NCI-H1436 treated with DMSO at 0.1 percent for 48 hours (cell line): ENCODE measurements at regions not wholly inside any gene's neighbourhood (a gene's known extent, or its start where the extent isn't known, plus 50 kb on each side); places are given as distances from the start of the nearest gene placed in this dataset.

ENCODE experiments used
- DNase-seq: peaks from one replicate; lab custom pipeline; 2025; lab: John Stamatoyannopoulos, UW

- no peak for DNase-seq
Observed at GRCh38 chr20:17017232-17017631, 209.6 kb upstream of the PCSK2 start.

DNA sequence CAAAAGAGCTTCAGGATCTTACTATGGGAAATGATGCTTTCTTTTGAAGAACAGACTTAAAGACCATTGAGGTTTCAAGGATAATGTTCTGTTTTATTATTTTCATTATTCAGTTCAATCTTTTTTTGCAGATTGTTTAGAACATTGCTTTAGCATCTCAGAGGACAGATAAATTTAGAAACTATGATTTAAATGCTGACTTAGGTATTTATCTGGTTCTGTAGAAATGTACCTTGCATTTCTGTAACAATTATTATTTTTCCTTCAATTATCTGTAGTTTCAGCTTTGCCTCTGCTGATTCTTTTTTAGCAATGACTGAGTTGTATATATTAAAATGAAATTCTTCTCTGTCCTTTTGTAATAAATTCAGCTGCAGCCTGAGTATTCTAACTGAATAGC, 205.4 kb upstream of the PCSK2 start:
- DNase-seq: no peak

GRCh38 chr20:17023036-17023435, 203.8 kb upstream of the PCSK2 start:
- no peak for DNase-seq

DNA sequence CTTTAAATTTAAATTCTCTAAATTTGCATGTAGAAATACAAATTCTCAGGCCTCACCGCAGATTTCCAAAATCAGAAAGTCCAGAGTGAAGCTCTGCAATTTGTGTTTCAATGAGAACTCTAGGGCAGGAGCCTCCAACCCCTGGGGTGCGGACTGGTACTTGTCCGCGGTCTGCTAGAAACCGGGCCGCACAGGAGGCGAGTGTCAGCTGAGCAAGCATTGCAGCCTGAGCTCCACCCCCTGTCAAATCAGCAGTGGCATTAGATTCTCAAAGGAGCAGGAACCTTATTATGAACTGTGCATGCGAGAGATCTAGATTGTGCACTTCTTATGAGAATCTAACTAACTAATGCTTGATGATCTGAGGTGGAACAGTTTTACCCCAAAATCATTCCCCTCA, 203.0 kb upstream of the PCSK2 start:
- no peak for DNase-seq

DNA sequence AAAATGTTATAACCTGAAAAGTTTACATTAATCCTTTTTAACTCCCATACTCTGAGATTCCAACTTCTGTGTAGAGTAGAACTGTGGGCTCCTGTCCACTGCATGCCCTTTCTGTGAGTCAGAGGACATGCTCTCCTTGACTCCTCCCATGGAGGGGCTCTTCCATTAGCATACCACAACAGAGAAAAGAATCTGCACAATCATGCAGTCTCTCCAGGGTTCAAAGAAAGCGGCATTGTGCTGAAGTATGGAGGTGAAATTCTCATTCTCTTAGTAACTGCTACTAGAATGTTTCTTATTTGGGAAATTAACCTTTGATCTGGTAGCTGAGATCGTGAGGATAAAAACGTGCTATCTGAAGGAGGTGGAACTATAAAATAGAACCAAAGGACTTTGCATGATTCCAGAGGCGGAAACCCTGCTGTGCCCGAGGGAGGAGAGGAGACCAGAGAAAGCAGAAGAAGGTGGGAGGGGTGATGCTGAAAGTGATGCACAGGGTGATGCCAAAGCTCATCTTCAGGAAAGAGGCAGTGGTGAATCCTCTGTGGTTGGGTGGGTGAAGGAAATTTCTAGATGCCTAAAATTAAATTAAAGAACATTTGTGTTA, 202.2 kb upstream of the PCSK2 start:
- DNase-seq: no peak

- no peak for DNase-seq
Observed at GRCh38 chr20:17026346-17026745, 200.5 kb upstream of the PCSK2 start.

GRCh38 chr20:17029698-17030097, 197.1 kb upstream of the PCSK2 start:
- no peak for DNase-seq

- DNase-seq: no peak
Observed at GRCh38 chr20:17036541-17036940, 190.3 kb upstream of the PCSK2 start.

- DNase-seq: no peak
Observed at GRCh38 chr20:17042122-17042521, 184.7 kb upstream of the PCSK2 start.

- DNase-seq: no peak
Observed at GRCh38 chr20:17043323-17043722, 183.5 kb upstream of the PCSK2 start.

DNA sequence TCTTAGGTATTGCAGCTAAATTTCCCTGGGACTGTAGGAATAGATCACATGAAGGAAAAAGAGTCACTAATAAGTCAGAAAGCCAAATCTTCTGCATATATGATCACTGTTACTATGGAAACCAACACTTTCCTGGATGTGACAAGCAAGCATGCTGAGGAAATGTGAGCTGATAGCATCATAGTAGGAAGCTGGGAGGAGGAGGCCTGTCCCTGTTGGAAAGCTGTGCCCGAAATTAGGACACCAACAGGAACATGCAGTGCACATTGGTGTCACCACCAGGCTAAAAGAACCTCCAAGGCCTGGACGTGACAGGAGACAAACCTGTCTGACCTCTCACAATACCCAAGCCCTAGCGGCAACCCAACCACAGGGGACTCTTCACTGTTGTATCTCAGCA, 181.9 kb upstream of the PCSK2 start:
- DNase-seq: no peak

GRCh38 chr20:17059465-17059864, 167.4 kb upstream of the PCSK2 start:
- no peak for DNase-seq

- no peak for DNase-seq
Observed at GRCh38 chr20:17061715-17062114, 165.1 kb upstream of the PCSK2 start.

DNA sequence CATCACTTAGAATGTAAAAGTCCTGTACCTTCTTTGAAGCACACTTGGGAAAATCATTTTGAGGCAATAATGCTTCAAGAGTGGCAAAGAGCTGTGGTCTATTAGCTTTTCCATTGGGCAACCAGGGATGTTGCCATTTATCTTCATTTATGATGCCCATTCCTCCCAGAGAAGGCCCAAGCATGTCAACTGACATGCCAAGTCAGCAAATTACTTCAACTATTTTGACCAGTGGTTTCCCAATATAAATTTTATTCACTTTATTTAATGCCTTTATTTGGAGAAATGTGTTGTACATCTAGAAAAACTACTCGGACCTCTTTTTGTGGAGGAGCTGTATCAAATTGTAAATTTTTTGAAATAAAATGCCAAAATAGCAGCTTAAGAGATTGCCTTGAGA, 164.1 kb upstream of the PCSK2 start:
- no peak for DNase-seq

- no peak for DNase-seq
Observed at GRCh38 chr20:17066902-17067301, 159.9 kb upstream of the PCSK2 start.

DNA sequence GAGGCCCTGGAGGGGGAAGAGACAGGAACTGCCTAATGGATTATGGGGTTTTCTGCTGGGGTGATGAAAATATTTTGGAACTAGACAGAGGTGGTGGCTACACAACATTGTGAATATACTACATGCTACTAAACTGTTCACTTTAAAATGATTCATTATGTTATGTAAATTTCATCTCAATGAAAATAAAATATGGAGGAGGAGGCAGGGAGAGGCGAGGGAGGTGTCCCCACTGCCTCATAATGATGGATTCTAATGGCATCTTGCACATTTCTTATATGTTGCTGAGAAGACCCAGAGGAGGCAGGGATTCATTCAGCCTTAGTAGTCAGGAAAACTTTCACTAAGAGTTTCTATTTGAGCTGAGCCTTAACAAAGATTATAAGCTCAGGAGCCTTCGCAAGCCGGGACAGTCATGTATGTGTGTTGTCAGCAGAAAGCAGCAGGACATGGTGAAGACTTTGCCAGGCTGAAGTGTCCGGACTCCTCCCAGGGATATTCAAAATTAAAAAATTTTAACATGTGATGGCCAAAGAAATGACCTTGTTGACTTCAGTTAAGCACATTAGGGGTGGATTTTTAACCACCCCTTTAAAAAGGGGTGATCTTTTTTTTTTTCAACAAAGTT, 158.6 kb upstream of the PCSK2 start:
- DNase-seq: no peak

DNA sequence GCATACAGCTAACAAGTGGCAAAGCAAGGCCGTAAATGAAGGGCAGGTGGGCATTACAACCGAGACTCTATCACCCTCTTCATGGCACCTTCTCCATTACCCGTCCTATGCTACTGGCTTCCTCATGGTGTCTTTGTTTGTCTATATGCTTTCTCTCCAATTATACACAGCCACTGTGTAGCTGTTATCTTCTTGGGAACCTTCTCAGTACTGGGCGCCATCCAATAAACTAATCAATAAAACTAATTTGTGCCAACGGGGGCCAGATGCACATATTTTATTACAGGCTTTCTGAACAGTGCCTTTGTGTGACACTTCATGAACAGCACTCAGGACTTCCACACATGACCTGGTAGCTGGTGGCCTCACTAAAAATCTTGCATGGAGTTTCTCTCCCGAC, 149.8 kb upstream of the PCSK2 start:
- DNase-seq: no peak

GRCh38 chr20:17083738-17084137, 143.1 kb upstream of the PCSK2 start:
- DNase-seq: no peak

DNA sequence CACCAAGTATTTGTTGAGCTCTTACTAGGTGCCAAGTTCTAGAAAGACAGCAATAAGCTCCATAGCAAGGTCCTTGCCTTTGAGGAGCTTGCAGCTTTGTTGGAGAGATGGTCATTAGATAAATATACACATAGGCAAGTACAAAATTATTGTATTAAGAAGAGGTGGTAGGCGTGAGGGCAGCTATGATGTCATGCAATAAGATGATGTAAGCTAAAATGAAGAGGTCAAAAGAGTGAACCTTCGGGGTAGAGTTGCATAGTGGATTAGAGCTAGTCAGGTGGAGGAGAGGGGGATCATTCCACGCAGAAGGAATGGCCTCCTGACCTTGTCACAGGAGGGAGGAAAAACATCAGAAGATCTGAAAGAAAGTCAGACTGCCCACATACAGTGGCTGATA, 141.9 kb upstream of the PCSK2 start:
- DNase-seq: no peak

GRCh38 chr20:17093782-17094181, 133.1 kb upstream of the PCSK2 start:
- no peak for DNase-seq

GRCh38 chr20:17097603-17098002, 129.2 kb upstream of the PCSK2 start:
- DNase-seq: no peak

GRCh38 chr20:17100506-17100905, 126.3 kb upstream of the PCSK2 start:
- no peak for DNase-seq

GRCh38 chr20:17107127-17107526, 119.7 kb upstream of the PCSK2 start:
- no peak for DNase-seq

GRCh38 chr20:17108896-17109295, 117.9 kb upstream of the PCSK2 start:
- DNase-seq: no peak
